ENCODE measurements at regions not wholly inside any gene's neighbourhood (a gene's known extent, or its start where the extent isn't known, plus 50 kb on each side); places are given as distances from the start of the nearest gene placed in this dataset.

DNA sequence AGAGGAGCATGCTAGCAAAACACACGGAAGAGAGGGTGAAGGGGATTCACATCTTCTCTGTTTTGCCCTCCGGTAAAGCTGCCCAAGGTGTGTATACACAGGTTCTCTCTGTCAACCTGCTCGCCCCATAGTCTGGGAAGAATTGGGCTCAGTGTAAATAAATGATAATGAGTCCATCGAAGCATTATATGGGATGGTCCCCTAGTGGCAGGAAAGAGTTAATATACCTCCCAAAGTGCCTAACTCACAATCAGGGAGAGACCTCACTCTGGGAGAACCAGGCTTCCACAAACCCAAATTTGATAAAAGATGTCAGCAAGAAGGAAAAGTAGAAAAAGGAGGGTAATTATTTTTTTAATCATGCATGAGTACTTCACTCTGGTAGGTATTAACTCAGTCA lies 262.2 kb upstream of the ZNF521 start:
- TF ChIP-seq EZH2phosphoT487 (IDR thresholded peaks at IDR 0.05; ENCODE audit: low read depth, severe bottlenecking, unreplicated experiment): no peak
- no peak for TF ChIP-seq EZH2 (IDR thresholded peaks at IDR 0.05; ENCODE audit: borderline replicate concordance)
- TF ChIP-seq, protein P1, sequence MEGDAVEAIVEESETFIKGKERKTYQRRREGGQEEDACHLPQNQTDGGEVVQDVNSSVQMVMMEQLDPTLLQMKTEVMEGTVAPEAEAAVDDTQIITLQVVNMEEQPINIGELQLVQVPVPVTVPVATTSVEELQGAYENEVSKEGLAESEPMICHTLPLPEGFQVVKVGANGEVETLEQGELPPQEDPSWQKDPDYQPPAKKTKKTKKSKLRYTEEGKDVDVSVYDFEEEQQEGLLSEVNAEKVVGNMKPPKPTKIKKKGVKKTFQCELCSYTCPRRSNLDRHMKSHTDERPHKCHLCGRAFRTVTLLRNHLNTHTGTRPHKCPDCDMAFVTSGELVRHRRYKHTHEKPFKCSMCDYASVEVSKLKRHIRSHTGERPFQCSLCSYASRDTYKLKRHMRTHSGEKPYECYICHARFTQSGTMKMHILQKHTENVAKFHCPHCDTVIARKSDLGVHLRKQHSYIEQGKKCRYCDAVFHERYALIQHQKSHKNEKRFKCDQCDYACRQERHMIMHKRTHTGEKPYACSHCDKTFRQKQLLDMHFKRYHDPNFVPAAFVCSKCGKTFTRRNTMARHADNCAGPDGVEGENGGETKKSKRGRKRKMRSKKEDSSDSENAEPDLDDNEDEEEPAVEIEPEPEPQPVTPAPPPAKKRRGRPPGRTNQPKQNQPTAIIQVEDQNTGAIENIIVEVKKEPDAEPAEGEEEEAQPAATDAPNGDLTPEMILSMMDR (IDR thresholded peaks at IDR 0.05; ENCODE audit: poor library complexity): no peak
- H3K4me1 ChIP-seq (ENCODE audit: insufficient read depth): no peaks in the 10 kb centered on the region
- H3K36me3 ChIP-seq (replicated peaks; ENCODE audit: insufficient read depth, low read depth): no peaks in the 10 kb centered on the region
- no peak overlapping the region for H3K4me3 ChIP-seq
- 90% methylated on average over 4 of the region's 4 CpGs for WGBS (ENCODE audit: low lambda C conversion rate, missing lambda C conversion rate)
- H3K27me3 ChIP-seq: no peaks in the 10 kb centered on the region
- no peaks in the 10 kb centered on the region for H3K9me2 ChIP-seq (replicated peaks; ENCODE audit: insufficient read depth)
- H3K9me3 ChIP-seq (ENCODE audit: low read depth): no peaks in the 10 kb centered on the region
- DNase-seq (ENCODE audit: low spot score): no peak
- H4K20me1 ChIP-seq (ENCODE audit: insufficient read depth, poor library complexity, severe bottlenecking): no peaks in the 10 kb centered on the region
- no peaks in the 10 kb centered on the region for H3K79me2 ChIP-seq
- H3K4me2 ChIP-seq: no peak overlapping the region
- H2AFZ ChIP-seq: no peak overlapping the region
- H3K27ac ChIP-seq: no peak overlapping the region

DNA sequence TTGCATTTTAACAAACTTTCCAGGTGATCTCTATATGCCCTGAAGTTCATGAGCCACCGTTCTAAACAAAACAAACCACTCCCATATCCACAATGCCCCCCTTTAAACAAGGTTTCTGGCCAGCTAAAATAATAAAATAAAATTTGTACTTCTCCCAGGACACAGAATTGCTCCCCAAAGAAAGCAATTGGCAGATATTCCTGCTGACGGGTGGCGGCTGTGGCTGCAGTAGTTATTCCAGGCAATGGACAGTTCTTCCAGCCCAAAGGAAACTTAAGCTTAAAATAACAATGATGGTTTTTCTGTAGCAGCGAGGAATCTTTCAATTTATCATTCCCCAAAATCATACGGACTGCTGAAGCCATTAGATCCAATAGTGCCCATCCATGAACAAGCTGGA lies 260.5 kb upstream of the ZNF521 start:
- no peak for DNase-seq (ENCODE audit: low spot score)
- TF ChIP-seq, protein P1 (IDR thresholded peaks at IDR 0.05; ENCODE audit: poor library complexity): no peak
- TF ChIP-seq EZH2phosphoT487 (IDR thresholded peaks at IDR 0.05; ENCODE audit: low read depth, severe bottlenecking, unreplicated experiment) (no peak), EZH2 (IDR thresholded peaks at IDR 0.05; ENCODE audit: borderline replicate concordance) (no peak)

DNA sequence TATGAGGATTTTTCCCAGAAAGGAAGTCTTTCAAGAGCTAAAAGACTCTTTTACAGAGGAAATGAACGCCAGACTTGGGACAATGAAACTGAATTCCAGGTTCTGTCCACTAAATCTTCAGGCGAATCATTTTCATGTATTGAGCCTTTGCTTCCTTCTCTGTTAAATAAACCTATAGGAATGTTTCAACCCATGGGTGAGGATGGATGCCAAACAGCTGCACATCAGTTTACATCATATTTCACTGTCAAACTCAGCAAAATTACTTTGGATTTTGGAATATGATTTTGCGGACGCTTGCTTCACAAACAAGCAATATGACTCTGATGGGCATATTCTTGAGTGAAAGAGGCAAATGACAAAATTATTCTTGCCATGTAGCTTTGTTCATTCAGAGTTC lies 256.1 kb upstream of the ZNF521 start:
- TF ChIP-seq, protein P1 (IDR thresholded peaks at IDR 0.05; ENCODE audit: poor library complexity): no peak
- no peak for TF ChIP-seq EZH2 (IDR thresholded peaks at IDR 0.05; ENCODE audit: borderline replicate concordance)
- DNase-seq (ENCODE audit: low spot score): no peak
- H3K4me2 ChIP-seq: no peak overlapping the region
- no peaks in the 10 kb centered on the region for H3K27me3 ChIP-seq
- no peaks in the 10 kb centered on the region for H3K36me3 ChIP-seq (replicated peaks; ENCODE audit: insufficient read depth, low read depth)
- no peaks in the 10 kb centered on the region for H3K9me2 ChIP-seq (replicated peaks; ENCODE audit: insufficient read depth)
- H2AFZ ChIP-seq: no peak overlapping the region
- H3K27ac ChIP-seq: no peak overlapping the region
- WGBS (ENCODE audit: low lambda C conversion rate, missing lambda C conversion rate): 88% methylated on average over 4 of the region's 4 CpGs
- no peaks in the 10 kb centered on the region for H3K4me1 ChIP-seq (ENCODE audit: insufficient read depth)
- H3K4me3 ChIP-seq: no peak overlapping the region
- H3K9me3 ChIP-seq (ENCODE audit: low read depth): no peaks in the 10 kb centered on the region
- H4K20me1 ChIP-seq (ENCODE audit: insufficient read depth, poor library complexity, severe bottlenecking): no peaks in the 10 kb centered on the region
- H3K79me2 ChIP-seq: no peaks in the 10 kb centered on the region

More for the DNA sequence above, 260.5 kb upstream of the ZNF521 start:
- no peaks in the 10 kb centered on the region for H3K79me2 ChIP-seq
- no peaks in the 10 kb centered on the region for H3K36me3 ChIP-seq (replicated peaks; ENCODE audit: insufficient read depth, low read depth)
- H3K27me3 ChIP-seq: no peaks in the 10 kb centered on the region
- no peak overlapping the region for H3K4me3 ChIP-seq
- no peaks in the 10 kb centered on the region for H4K20me1 ChIP-seq (ENCODE audit: insufficient read depth, poor library complexity, severe bottlenecking)
- H3K27ac ChIP-seq: no peak overlapping the region
- no peaks in the 10 kb centered on the region for H3K4me1 ChIP-seq (ENCODE audit: insufficient read depth)
- 85% methylated on average over 5 of the region's 5 CpGs for WGBS (ENCODE audit: low lambda C conversion rate, missing lambda C conversion rate)
- no peak overlapping the region for H2AFZ ChIP-seq
- no peak overlapping the region for H3K4me2 ChIP-seq
- H3K9me2 ChIP-seq (replicated peaks; ENCODE audit: insufficient read depth): no peaks in the 10 kb centered on the region
- no peaks in the 10 kb centered on the region for H3K9me3 ChIP-seq (ENCODE audit: low read depth)
